KMS-11 (cell line): ENCODE measurements at regions not wholly inside any gene's neighbourhood (a gene's known extent, or its start where the extent isn't known, plus 50 kb on each side); places are given as distances from the start of the nearest gene placed in this dataset.

ENCODE experiments used
- H2AFZ ChIP-seq: fragments of 200-600 bp; sonication (generic); 2 replicates; pipeline ENCODE4 v1.6.1; 2016; ENCODE audit warnings: antibody characterized with exemption, mixed run types, low read depth
- H3K27ac ChIP-seq: fragments of 200-600 bp; sonication (generic); 2 replicates; pipeline ENCODE4 v1.6.1; 2016; ENCODE audit warnings: mild to moderate bottlenecking, mixed run types
- H3K27me3 ChIP-seq: fragments of 200-600 bp; sonication (generic); 2 replicates; pipeline ENCODE4 v1.6.1; 2017; ENCODE audit warnings: mild to moderate bottlenecking, low read depth, mixed run types, moderate library complexity; ENCODE audit not compliant: insufficient read depth
- H3K36me3 ChIP-seq: fragments of 200-600 bp; sonication (generic); 2 replicates; pipeline ENCODE4 v1.6.1; 2017; ENCODE audit warnings: mild to moderate bottlenecking, mixed run types; ENCODE audit not compliant: insufficient read depth
- H3K4me1 ChIP-seq: fragments of 200-600 bp; sonication (generic); 2 replicates; pipeline ENCODE4 v1.6.1; 2016; ENCODE audit warnings: mild to moderate bottlenecking, low read depth, mixed run types; ENCODE audit not compliant: poor library complexity, severe bottlenecking
- H3K4me2 ChIP-seq: fragments of 200-600 bp; sonication (generic); 2 replicates; pipeline ENCODE4 v1.7.0; 2016; ENCODE audit warnings: mild to moderate bottlenecking, mixed run types
- H3K4me3 ChIP-seq: fragments of 200-600 bp; sonication (generic); IDR thresholded peaks from 2 replicates; pipeline ENCODE4 v1.6.1; 2017; ENCODE audit warnings: low read depth, low read length, mixed read lengths; ENCODE audit not compliant: insufficient read depth
- H3K79me2 ChIP-seq: fragments of 200-600 bp; sonication (generic); 2 replicates; pipeline ENCODE4 v1.6.1; 2016; ENCODE audit warnings: low read depth, mixed run types; ENCODE audit not compliant: insufficient read depth
- H3K9ac ChIP-seq: fragments of 200-600 bp; sonication (generic); 2 replicates; pipeline ENCODE4 v1.6.1; 2016; ENCODE audit warnings: mild to moderate bottlenecking, mixed run types
- H4K20me1 ChIP-seq: fragments of 200-600 bp; sonication (generic); 2 replicates; pipeline ENCODE4 v1.6.1; 2016; ENCODE audit warnings: mild to moderate bottlenecking, mixed run types; ENCODE audit not compliant: insufficient read depth
- CTCF ChIP-seq: fragments of 200-600 bp; sonication (generic); conservative IDR thresholded peaks from 2 replicates; pipeline ENCODE4 v1.6.1; 2017; ENCODE audit warnings: low read depth, mild to moderate bottlenecking, antibody characterized with exemption, low read length, moderate library complexity, mixed read lengths

GRCh38 chr3:174775603-174776002 lies 83.5 kb upstream of the NAALADL2 start:
- H3K27me3 ChIP-seq: no peaks in the 10 kb centered on the region
- H4K20me1 ChIP-seq: no peaks in the 10 kb centered on the region
- H3K79me2 ChIP-seq: no peaks in the 10 kb centered on the region
- no peak overlapping the region for H2AFZ ChIP-seq
- no peaks in the 10 kb centered on the region for H3K36me3 ChIP-seq
- no peak for TF ChIP-seq CTCF
- no peak overlapping the region for H3K9ac ChIP-seq
- H3K4me3 ChIP-seq: no peak overlapping the region
- H3K27ac ChIP-seq: no peak overlapping the region
- H3K4me2 ChIP-seq: no peak overlapping the region
- no peaks in the 10 kb centered on the region for H3K4me1 ChIP-seq

- Histone ChIP-seq H2AFZ (no peak overlapping the region), H3K79me2 (no peaks in the 10 kb centered on the region), H3K36me3 (no peaks in the 10 kb centered on the region), H3K4me1 (no peaks in the 10 kb centered on the region), H3K27me3 (no peaks in the 10 kb centered on the region), H3K4me2 (no peak overlapping the region), H3K4me3 (no peak overlapping the region), H3K27ac (no peak overlapping the region), H3K9ac (no peak overlapping the region), H4K20me1 (no peaks in the 10 kb centered on the region)
- TF ChIP-seq CTCF: no peak
Observed at GRCh38 chr3:174776123-174776522, 83.0 kb upstream of the NAALADL2 start.

- TF ChIP-seq CTCF: no peak
- Histone ChIP-seq H3K79me2 (no peaks in the 10 kb centered on the region), H3K27ac (no peak overlapping the region)
Observed at GRCh38 chr3:174776636-174777035, 82.5 kb upstream of the NAALADL2 start.

GRCh38 chr3:174777813-174778212 lies 81.3 kb upstream of the NAALADL2 start:
- TF ChIP-seq CTCF: no peak
- no peaks in the 10 kb centered on the region for H3K4me1 ChIP-seq

More at GRCh38 chr3:174776636-174777035, 82.5 kb upstream of the NAALADL2 start:
- Histone ChIP-seq H3K9ac (no peak overlapping the region), H3K4me2 (no peak overlapping the region), H2AFZ (no peak overlapping the region), H3K4me3 (no peak overlapping the region), H3K4me1 (no peaks in the 10 kb centered on the region), H3K36me3 (no peaks in the 10 kb centered on the region), H4K20me1 (no peaks in the 10 kb centered on the region), H3K27me3 (no peaks in the 10 kb centered on the region)

More at GRCh38 chr3:174777813-174778212, 81.3 kb upstream of the NAALADL2 start:
- no peak overlapping the region for H3K4me2 ChIP-seq
- no peak overlapping the region for H2AFZ ChIP-seq
- no peaks in the 10 kb centered on the region for H3K79me2 ChIP-seq
- no peak overlapping the region for H3K4me3 ChIP-seq
- H3K27ac ChIP-seq: no peak overlapping the region
- H3K36me3 ChIP-seq: no peaks in the 10 kb centered on the region
- no peaks in the 10 kb centered on the region for H3K27me3 ChIP-seq
- H3K9ac ChIP-seq: no peak overlapping the region
- H4K20me1 ChIP-seq: no peaks in the 10 kb centered on the region
